Neutrophil (primary cell): ENCODE measurements at regions not wholly inside any gene's neighbourhood (a gene's known extent, or its start where the extent isn't known, plus 50 kb on each side); places are given as distances from the start of the nearest gene placed in this dataset.

ENCODE experiments used
- H3K27ac ChIP-seq: fragments of 200-600 bp; sonication (generic); 2 replicates; pipeline ENCODE4 v1.5.1; 2016; ENCODE audit warnings: mild to moderate bottlenecking, moderate library complexity
- H3K27me3 ChIP-seq: fragments of 200-600 bp; sonication (generic); 2 replicates; pipeline ENCODE4 v1.6.0; 2016; ENCODE audit warnings: mild to moderate bottlenecking
- H3K36me3 ChIP-seq: fragments of 200-600 bp; sonication (generic); 2 replicates; pipeline ENCODE4 v1.5.1; 2017
- H3K4me1 ChIP-seq, 2 experiments: fragments of 200-600 bp in 1 of 2; sonication (generic) in 1 of 2; 1 replicate in 1 of 2; 2 replicates in 1 of 2; pipeline versions ENCODE4 v1.5.1 to v1.6.1; 2013 to 2016; ENCODE audit warnings: low read depth in 1 of 2, low read length in 1 of 2, mild to moderate bottlenecking in 1 of 2, moderate library complexity in 1 of 2; ENCODE audit not compliant: control insufficient read depth in 1 of 2, insufficient read depth in 1 of 2
- H3K4me3 ChIP-seq, 2 experiments: fragments of 200-600 bp in 1 of 2; sonication (generic) in 1 of 2; 1 replicate in 1 of 2; 2 replicates in 1 of 2; pipeline ENCODE4 v1.5.1; 2013 to 2016; ENCODE audit warnings: low read depth in 1 of 2, low read length in 1 of 2, mild to moderate bottlenecking in 1 of 2, moderate library complexity in 1 of 2
- H3K9me3 ChIP-seq: fragments of 200-600 bp; sonication (generic); 2 replicates; pipeline ENCODE4 v1.5.1; 2016
- TF ChIP-seq, protein P1 (sequence below): fragments of 200-600 bp; sonication (generic); IDR thresholded peaks from 2 replicates; pipeline ENCODE4 v1.5.1; 2016; ENCODE audit warnings: antibody characterized with exemption

DNA sequence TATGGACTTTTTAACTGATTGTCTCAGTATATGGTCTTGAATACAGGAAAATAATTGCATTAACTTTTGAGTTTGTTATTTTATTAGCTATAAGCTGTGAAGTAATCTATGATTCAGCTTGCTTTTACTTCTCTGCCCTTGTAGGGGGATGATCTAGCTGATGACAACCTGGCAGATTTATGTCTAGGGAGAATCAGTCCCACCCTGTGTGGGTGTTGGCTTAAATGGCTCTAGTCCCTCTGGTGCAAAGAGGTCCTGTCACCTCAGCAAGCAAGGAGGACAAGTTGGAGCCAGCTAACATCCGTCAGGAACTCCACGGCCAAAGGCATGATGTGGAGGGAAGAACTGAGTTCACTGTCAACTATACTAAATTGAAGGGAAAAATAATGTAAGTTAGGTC is 495.3 kb downstream of the BMP2 start:
- TF ChIP-seq, protein P1, sequence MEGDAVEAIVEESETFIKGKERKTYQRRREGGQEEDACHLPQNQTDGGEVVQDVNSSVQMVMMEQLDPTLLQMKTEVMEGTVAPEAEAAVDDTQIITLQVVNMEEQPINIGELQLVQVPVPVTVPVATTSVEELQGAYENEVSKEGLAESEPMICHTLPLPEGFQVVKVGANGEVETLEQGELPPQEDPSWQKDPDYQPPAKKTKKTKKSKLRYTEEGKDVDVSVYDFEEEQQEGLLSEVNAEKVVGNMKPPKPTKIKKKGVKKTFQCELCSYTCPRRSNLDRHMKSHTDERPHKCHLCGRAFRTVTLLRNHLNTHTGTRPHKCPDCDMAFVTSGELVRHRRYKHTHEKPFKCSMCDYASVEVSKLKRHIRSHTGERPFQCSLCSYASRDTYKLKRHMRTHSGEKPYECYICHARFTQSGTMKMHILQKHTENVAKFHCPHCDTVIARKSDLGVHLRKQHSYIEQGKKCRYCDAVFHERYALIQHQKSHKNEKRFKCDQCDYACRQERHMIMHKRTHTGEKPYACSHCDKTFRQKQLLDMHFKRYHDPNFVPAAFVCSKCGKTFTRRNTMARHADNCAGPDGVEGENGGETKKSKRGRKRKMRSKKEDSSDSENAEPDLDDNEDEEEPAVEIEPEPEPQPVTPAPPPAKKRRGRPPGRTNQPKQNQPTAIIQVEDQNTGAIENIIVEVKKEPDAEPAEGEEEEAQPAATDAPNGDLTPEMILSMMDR = no peak
- no peaks in the 10 kb centered on the region for H3K4me1 ChIP-seq
- no peak overlapping the region for H3K4me3 ChIP-seq
- H3K36me3 ChIP-seq = no peaks in the 10 kb centered on the region
- no peak overlapping the region for H3K27ac ChIP-seq
- H3K9me3 ChIP-seq = no peaks in the 10 kb centered on the region
- no peaks in the 10 kb centered on the region for H3K27me3 ChIP-seq

GRCh38 chr20:7264137-7264536 is 496.7 kb downstream of the BMP2 start:
- Histone ChIP-seq H3K4me3 (no peak overlapping the region), H3K27ac (no peak overlapping the region), H3K9me3 (no peaks in the 10 kb centered on the region), H3K36me3 (no peaks in the 10 kb centered on the region), H3K4me1 (no peaks in the 10 kb centered on the region), H3K27me3 (no peaks in the 10 kb centered on the region)
- TF ChIP-seq, protein P1 = no peak

- TF ChIP-seq, protein P1 = no peak
- H3K27me3 ChIP-seq = no peaks in the 10 kb centered on the region
- H3K9me3 ChIP-seq = no peaks in the 10 kb centered on the region
- no peaks in the 10 kb centered on the region for H3K36me3 ChIP-seq
- H3K27ac ChIP-seq = no peak overlapping the region
- no peak overlapping the region for H3K4me3 ChIP-seq
- no peaks in the 10 kb centered on the region for H3K4me1 ChIP-seq
Measured at GRCh38 chr20:7269452-7269851, 502.0 kb downstream of the BMP2 start.

GRCh38 chr20:7272512-7272911 is 505.0 kb downstream of the BMP2 start:
- TF ChIP-seq, protein P1 = no peak
- no peaks in the 10 kb centered on the region for H3K9me3 ChIP-seq
- no peaks in the 10 kb centered on the region for H3K36me3 ChIP-seq
- no peak overlapping the region for H3K4me3 ChIP-seq
- no peak overlapping the region for H3K27ac ChIP-seq
- H3K27me3 ChIP-seq = no peaks in the 10 kb centered on the region
- no peaks in the 10 kb centered on the region for H3K4me1 ChIP-seq

DNA sequence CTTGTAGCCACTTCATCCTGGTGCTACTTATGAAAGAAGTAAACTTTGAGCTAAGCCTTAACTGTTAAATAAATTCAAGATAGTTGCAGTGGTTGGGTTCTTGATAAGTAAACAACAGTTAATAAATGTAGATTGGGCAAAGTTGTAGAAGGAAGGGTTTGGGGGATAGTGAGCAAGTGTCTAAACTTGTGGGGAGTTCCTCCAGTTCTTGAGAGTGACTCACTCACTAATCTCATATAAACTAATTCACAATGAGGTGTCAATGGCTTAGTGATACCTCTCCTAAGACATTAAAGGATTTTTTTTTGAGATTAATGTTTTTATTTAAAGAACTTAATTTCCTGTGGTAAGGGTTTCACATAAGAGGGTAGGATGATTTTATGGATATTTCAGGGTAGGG is 507.4 kb downstream of the BMP2 start:
- TF ChIP-seq, protein P1 = no peak
- Histone ChIP-seq H3K4me3 (no peak overlapping the region), H3K27me3 (no peaks in the 10 kb centered on the region), H3K9me3 (no peaks in the 10 kb centered on the region), H3K36me3 (no peaks in the 10 kb centered on the region), H3K4me1 (no peaks in the 10 kb centered on the region), H3K27ac (no peak overlapping the region)

- Histone ChIP-seq H3K4me3 (no peak overlapping the region), H3K4me1 (no peaks in the 10 kb centered on the region), H3K27ac (no peak overlapping the region), H3K36me3 (no peaks in the 10 kb centered on the region), H3K9me3 (no peaks in the 10 kb centered on the region), H3K27me3 (no peaks in the 10 kb centered on the region)
- TF ChIP-seq, protein P1 = no peak
Measured at GRCh38 chr20:7275645-7276237, 508.3 kb downstream of the BMP2 start.
